IMR-90 (cell line): ENCODE measurements at regions not wholly inside any gene's neighbourhood (a gene's known extent, or its start where the extent isn't known, plus 50 kb on each side); places are given as distances from the start of the nearest gene placed in this dataset.

Experiments
- ATAC-seq: fragments of 200-7000 bp; cut with Tn5 transposase; 2 replicates; pipeline ENCODE4 v1.9.1; 2020; ENCODE audit warnings: low read depth, mild to moderate bottlenecking, moderate library complexity
- BruUV-seq: library from RNA; stranded (reverse); fragments of 400-500 nt; replicated peaks from 2 replicates; lab custom pipeline; 2021; lab: Mats Ljungman, UMichigan
- CTCF ChIA-PET: fragments of 300-600 bp; formaldehyde crosslinking; extraction: SDS; loops from one replicate; lab custom pipeline; 2021; ENCODE audit warnings: antibody characterized with exemption; lab: Yijun Ruan, JAX
- POLR2A ChIA-PET: fragments of 300-600 bp; sonication (Branson Sonifier 250); formaldehyde crosslinking; loops from one replicate; lab custom pipeline; 2022; ENCODE audit warnings: antibody characterized with exemption; ENCODE audit not compliant: unreplicated experiment; lab: Charles Lee
- DNase-seq: peaks from one replicate; pipeline ENCODE4 v3.0.0; 2013
- H2AFZ ChIP-seq: replicated peaks from 2 replicates; pipeline ENCODE3; 2013; ENCODE audit warnings: low read length, mild to moderate bottlenecking; ENCODE audit not compliant: poor library complexity
- H2AK5ac ChIP-seq: 2 replicates; pipeline ENCODE4 v1.6.1; 2013; ENCODE audit warnings: low read depth, low read length, inconsistent platforms
- H2AK9ac ChIP-seq: replicated peaks from 2 replicates; pipeline ENCODE3; 2013; ENCODE audit warnings: mild to moderate bottlenecking, low read depth, low read length, moderate library complexity; ENCODE audit not compliant: poor library complexity
- H2BK120ac ChIP-seq: 2 replicates; pipeline ENCODE4 v1.6.1; 2013; ENCODE audit warnings: low read depth, low read length, inconsistent platforms
- H2BK15ac ChIP-seq: 3 replicates; pipeline ENCODE4 v1.6.1; 2013; ENCODE audit warnings: low read depth, low read length, inconsistent platforms
- H2BK20ac ChIP-seq: 2 replicates; pipeline ENCODE4 v1.6.1; 2013; ENCODE audit warnings: low read depth, mild to moderate bottlenecking, inconsistent platforms, low read length, moderate library complexity
- H2BK5ac ChIP-seq: 2 replicates; pipeline ENCODE4 v1.6.1; 2013; ENCODE audit warnings: mild to moderate bottlenecking, low read depth, low read length, inconsistent platforms; ENCODE audit not compliant: poor library complexity, severe bottlenecking
- H3K14ac ChIP-seq: replicated peaks from 2 replicates; pipeline ENCODE4 v1.6.1; 2013; ENCODE audit warnings: low read depth, low read length, inconsistent platforms
- H3K18ac ChIP-seq: 2 replicates; pipeline ENCODE4 v1.6.1; 2013; ENCODE audit warnings: low read depth, low read length, control low read depth
- H3K23ac ChIP-seq: 2 replicates; pipeline ENCODE4 v1.6.1; 2013; ENCODE audit warnings: low read depth, low read length, inconsistent platforms
- H3K27ac ChIP-seq: 2 replicates; pipeline ENCODE4 v1.5.1; 2013; ENCODE audit warnings: mild to moderate bottlenecking, control low read depth, low read length; ENCODE audit not compliant: insufficient read depth
- H3K27me3 ChIP-seq: 2 replicates; pipeline ENCODE4 v1.6.1; 2013; ENCODE audit warnings: low read length; ENCODE audit not compliant: control insufficient read depth, insufficient read depth
- H3K36me3 ChIP-seq: 2 replicates; pipeline ENCODE4 v1.6.1; 2013; ENCODE audit warnings: low read length, mixed read lengths; ENCODE audit not compliant: control insufficient read depth, insufficient read depth
- H3K4ac ChIP-seq: 2 replicates; pipeline ENCODE4 v1.6.1; 2013; ENCODE audit warnings: low read depth, low read length, inconsistent platforms
- H3K4me1 ChIP-seq: 2 replicates; pipeline ENCODE4 v1.6.1; 2013; ENCODE audit warnings: low read length, mixed read lengths; ENCODE audit not compliant: control insufficient read depth, insufficient read depth
- H3K4me2 ChIP-seq: 2 replicates; pipeline ENCODE4 v1.6.1; 2013; ENCODE audit warnings: low read depth, mild to moderate bottlenecking, control low read depth, low read length, moderate library complexity
- H3K4me3 ChIP-seq: 2 replicates; pipeline ENCODE4 v1.5.1; 2013; ENCODE audit warnings: low read depth, mild to moderate bottlenecking, control low read depth, low read length, moderate library complexity; ENCODE audit not compliant: insufficient read depth
- H3K56ac ChIP-seq: 2 replicates; pipeline ENCODE4 v1.6.1; 2013; ENCODE audit warnings: low read length, inconsistent platforms; ENCODE audit not compliant: insufficient read depth; ENCODE audit errors: extremely low read depth
- H3K79me1 ChIP-seq, 2 experiments: 2 replicates each; pipeline ENCODE4 v1.6.1; 2013; ENCODE audit warnings: low read length in 2 of 2, inconsistent platforms in 1 of 2, low read depth in 1 of 2
- H3K9ac ChIP-seq: 2 replicates; pipeline ENCODE4 v1.6.1; 2013; ENCODE audit warnings: low read depth, low read length, control low read depth
- H3K9me1 ChIP-seq: 2 replicates; pipeline ENCODE4 v1.6.1; 2013; ENCODE audit warnings: low read length, inconsistent platforms; ENCODE audit not compliant: insufficient read depth
- H3K9me3 ChIP-seq: 2 replicates; pipeline ENCODE4 v1.6.1; 2013; ENCODE audit warnings: low read length; ENCODE audit not compliant: control insufficient read depth, insufficient read depth
- H4K20me1 ChIP-seq: 2 replicates; pipeline ENCODE4 v1.6.1; 2013; ENCODE audit warnings: low read length, inconsistent platforms; ENCODE audit not compliant: insufficient read depth
- H4K5ac ChIP-seq: 2 replicates; pipeline ENCODE4 v1.6.1; 2013; ENCODE audit warnings: mild to moderate bottlenecking, low read depth, low read length, control low read depth
- H4K8ac ChIP-seq, 2 experiments: 2 replicates each; pipeline ENCODE4 v1.6.1; 2013; ENCODE audit warnings: low read depth in 2 of 2, low read length in 2 of 2, control low read depth in 1 of 2, inconsistent platforms in 1 of 2
- H4K91ac ChIP-seq: 2 replicates; pipeline ENCODE4 v1.6.1; 2013; ENCODE audit warnings: low read depth, low read length, inconsistent platforms; ENCODE audit not compliant: insufficient read depth
- CEBPB ChIP-seq: IDR thresholded peaks from 2 replicates; pipeline ENCODE4 v1.6.1; 2012; ENCODE audit warnings: low read depth, low read length, improper control_type of control experiment
- FOS ChIP-seq: fragments of 150-350 bp; IDR thresholded peaks from 2 replicates; pipeline ENCODE4 v1.6.1; 2016; ENCODE audit warnings: low read depth, low read length
- NFE2L2 ChIP-seq: fragments of 150-350 bp; IDR thresholded peaks from 2 replicates; pipeline ENCODE4 v1.6.1; 2016; ENCODE audit warnings: low read depth, mild to moderate bottlenecking, low read length
- RAD21 ChIP-seq: IDR thresholded peaks from 2 replicates; pipeline ENCODE4 v1.6.1; 2012; ENCODE audit warnings: low read length, improper control_type of control experiment
- RCOR1 ChIP-seq: IDR thresholded peaks from 2 replicates; pipeline ENCODE4 v1.6.1; 2012; ENCODE audit warnings: mild to moderate bottlenecking, low read length, improper control_type of control experiment; ENCODE audit not compliant: insufficient replicate concordance
- SMC3 ChIP-seq: fragments of 150-350 bp; IDR thresholded peaks from 2 replicates; pipeline ENCODE4 v1.6.1; 2016; ENCODE audit warnings: low read depth, mild to moderate bottlenecking, antibody characterized with exemption, low read length, moderate library complexity
- WGBS, 2 experiments: methylation state at CpG; one replicate each; pipeline versions ENCODE4 v1.1.5 to v1.1.7; 2013; ENCODE audit warnings: missing lambda C conversion rate in 2 of 2; ENCODE audit not compliant: insufficient read length in 1 of 2; ENCODE audit errors: extremely low coverage in 2 of 2; 5-methylcytosine and 5-hydroxymethylcytosine counted together
- dilution Hi-C: fragments of 300-500 bp; cut with HindIII; formaldehyde crosslinking; loops from one replicate; pipeline ENCODE4 v1.14.3; 2018; ENCODE audit warnings: low sequenced_read_pairs; ENCODE audit not compliant: unreplicated experiment
- in situ Hi-C: fragments of 300-500 bp; cut with MboI; formaldehyde crosslinking; loops from 3 replicates; pipeline ENCODE4 v1.14.3; 2019; ENCODE audit warnings: low sequenced_read_pairs, inconsistent platforms, mixed read lengths
- intact Hi-C: fragments of 100-400 bp; cut with micrococcal nuclease; formaldehyde crosslinking; loops from 2 replicates; pipeline ENCODE4 v1.10.0; 2022
- TF ChIP-seq, protein P1 (sequence below): fragments of 150-350 bp; IDR thresholded peaks from 2 replicates; pipeline ENCODE4 v1.6.1; 2016; ENCODE audit warnings: low read depth, mild to moderate bottlenecking, low read length, moderate library complexity, borderline replicate concordance
- TF ChIP-seq, protein P2 (sequence below): fragments of 150-350 bp; IDR thresholded peaks from 2 replicates; pipeline ENCODE4 v1.6.1; 2017; ENCODE audit warnings: mild to moderate bottlenecking, antibody characterized with exemption, low read length, low read depth
- TF ChIP-seq, protein P3 (sequence below): conservative IDR thresholded peaks from 2 replicates; pipeline ENCODE4 v1.5.1; 2012; ENCODE audit warnings: mild to moderate bottlenecking, low read depth, low read length, improper control_type of control experiment

DNA sequence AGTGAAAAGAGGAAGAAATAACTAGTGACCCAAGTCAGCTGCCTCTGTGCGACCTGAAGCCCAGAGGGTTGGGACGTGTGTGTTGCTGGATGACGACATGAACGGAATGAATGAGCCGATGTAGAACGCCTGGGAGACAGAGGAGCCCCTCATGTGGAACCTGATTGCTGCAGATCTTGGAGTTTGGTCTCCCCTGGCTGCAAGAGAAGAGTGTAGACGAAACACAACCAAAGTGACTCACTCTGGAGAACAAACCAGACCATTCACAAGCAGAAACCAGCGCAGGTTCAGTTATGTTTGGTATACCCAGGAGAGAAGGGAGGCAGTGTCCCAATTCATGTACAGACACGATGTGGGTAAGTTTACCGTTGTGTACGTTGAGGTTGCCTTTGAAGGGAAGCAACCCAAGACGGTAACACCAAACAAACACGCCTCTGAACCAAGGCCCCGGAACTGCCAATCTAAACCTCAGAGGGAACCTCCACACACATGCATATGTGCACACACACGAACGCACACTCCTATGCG is 265.9 kb downstream of the BMP7 start:
- H3K4me2 ChIP-seq, result no peak overlapping the region
- no peak overlapping the region for H3K4me3 ChIP-seq
- H2BK120ac ChIP-seq, result no peak overlapping the region
- no peaks in the 10 kb centered on the region; the same call in 1 of the 2 replicates for H3K27me3 ChIP-seq
- H2BK5ac ChIP-seq, result no peak overlapping the region
- H3K9ac ChIP-seq, result no peak overlapping the region
- no peak overlapping the region for H2AK5ac ChIP-seq
- WGBS, 2 experiments, result 84% methylated on average over 9 of the region's 17 CpGs; no CpG with 5 or more reads in 1 of the 2 experiments
- H4K5ac ChIP-seq, result no peak overlapping the region
- no peaks in the 10 kb centered on the region for H3K79me1 ChIP-seq
- TF ChIP-seq NFE2L2 (no peak), RAD21 (no peak), RCOR1 (no peak), SMC3 (no peak), CEBPB (no peak), FOS (no peak)
- TF ChIP-seq, protein P1, sequence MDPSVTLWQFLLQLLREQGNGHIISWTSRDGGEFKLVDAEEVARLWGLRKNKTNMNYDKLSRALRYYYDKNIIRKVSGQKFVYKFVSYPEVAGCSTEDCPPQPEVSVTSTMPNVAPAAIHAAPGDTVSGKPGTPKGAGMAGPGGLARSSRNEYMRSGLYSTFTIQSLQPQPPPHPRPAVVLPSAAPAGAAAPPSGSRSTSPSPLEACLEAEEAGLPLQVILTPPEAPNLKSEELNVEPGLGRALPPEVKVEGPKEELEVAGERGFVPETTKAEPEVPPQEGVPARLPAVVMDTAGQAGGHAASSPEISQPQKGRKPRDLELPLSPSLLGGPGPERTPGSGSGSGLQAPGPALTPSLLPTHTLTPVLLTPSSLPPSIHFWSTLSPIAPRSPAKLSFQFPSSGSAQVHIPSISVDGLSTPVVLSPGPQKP, result no peak
- TF ChIP-seq, protein P2, sequence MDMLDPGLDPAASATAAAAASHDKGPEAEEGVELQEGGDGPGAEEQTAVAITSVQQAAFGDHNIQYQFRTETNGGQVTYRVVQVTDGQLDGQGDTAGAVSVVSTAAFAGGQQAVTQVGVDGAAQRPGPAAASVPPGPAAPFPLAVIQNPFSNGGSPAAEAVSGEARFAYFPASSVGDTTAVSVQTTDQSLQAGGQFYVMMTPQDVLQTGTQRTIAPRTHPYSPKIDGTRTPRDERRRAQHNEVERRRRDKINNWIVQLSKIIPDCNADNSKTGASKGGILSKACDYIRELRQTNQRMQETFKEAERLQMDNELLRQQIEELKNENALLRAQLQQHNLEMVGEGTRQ, result no peak
- TF ChIP-seq, protein P3, sequence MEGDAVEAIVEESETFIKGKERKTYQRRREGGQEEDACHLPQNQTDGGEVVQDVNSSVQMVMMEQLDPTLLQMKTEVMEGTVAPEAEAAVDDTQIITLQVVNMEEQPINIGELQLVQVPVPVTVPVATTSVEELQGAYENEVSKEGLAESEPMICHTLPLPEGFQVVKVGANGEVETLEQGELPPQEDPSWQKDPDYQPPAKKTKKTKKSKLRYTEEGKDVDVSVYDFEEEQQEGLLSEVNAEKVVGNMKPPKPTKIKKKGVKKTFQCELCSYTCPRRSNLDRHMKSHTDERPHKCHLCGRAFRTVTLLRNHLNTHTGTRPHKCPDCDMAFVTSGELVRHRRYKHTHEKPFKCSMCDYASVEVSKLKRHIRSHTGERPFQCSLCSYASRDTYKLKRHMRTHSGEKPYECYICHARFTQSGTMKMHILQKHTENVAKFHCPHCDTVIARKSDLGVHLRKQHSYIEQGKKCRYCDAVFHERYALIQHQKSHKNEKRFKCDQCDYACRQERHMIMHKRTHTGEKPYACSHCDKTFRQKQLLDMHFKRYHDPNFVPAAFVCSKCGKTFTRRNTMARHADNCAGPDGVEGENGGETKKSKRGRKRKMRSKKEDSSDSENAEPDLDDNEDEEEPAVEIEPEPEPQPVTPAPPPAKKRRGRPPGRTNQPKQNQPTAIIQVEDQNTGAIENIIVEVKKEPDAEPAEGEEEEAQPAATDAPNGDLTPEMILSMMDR, result no peak
- H2BK15ac ChIP-seq, result no peak overlapping the region
- intact Hi-C loops (no loop called here), dilution Hi-C loops (no loop called here), in situ Hi-C loops (no loop called here)
- no peak overlapping the region for H3K27ac ChIP-seq
- POLR2A ChIA-PET, result no interaction called here
- no peaks in the 10 kb centered on the region for H3K36me3 ChIP-seq
- no peaks in the 10 kb centered on the region for H3K9me1 ChIP-seq
- H3K9me3 ChIP-seq, result peaks cover 7% of the 10 kb centered on the region; the same call in 1 of the 2 replicates
- ATAC-seq (no peak), DNase-seq (no peak)
- H2BK20ac ChIP-seq, result no peak overlapping the region
- no peak overlapping the region for H2AK9ac ChIP-seq
- H2AFZ ChIP-seq, result no peak overlapping the region
- BruUV-seq, result no TSS peak
- H3K18ac ChIP-seq, result no peak overlapping the region
- CTCF ChIA-PET, result no interaction called here
- no peak overlapping the region for H3K56ac ChIP-seq
- H3K23ac ChIP-seq, result no peak overlapping the region
- no peaks in the 10 kb centered on the region for H3K4me1 ChIP-seq
- no peak overlapping the region for H4K8ac ChIP-seq
- no peak overlapping the region for H4K91ac ChIP-seq
- H4K20me1 ChIP-seq, result no peaks in the 10 kb centered on the region
- no peak overlapping the region for H3K14ac ChIP-seq
- H3K4ac ChIP-seq, result no peak overlapping the region
